Trophoblast cell (in vitro differentiated cells and primary cell): ENCODE measurements at regions not wholly inside any gene's neighbourhood (a gene's known extent, or its start where the extent isn't known, plus 50 kb on each side); places are given as distances from the start of the nearest gene placed in this dataset.
A peak's percentile ranks its signal among the peaks of the same experiment; 100 is the strongest.

Experiments
- DNase-seq, 2 donors: peaks; one replicate each; pipeline ENCODE4 v3.0.0-alpha.2; 2016
- H2AFZ ChIP-seq: 2 replicates; pipeline ENCODE4 v1.6.1; 2013; ENCODE audit warnings: low read length, moderate library complexity, mild to moderate bottlenecking; ENCODE audit not compliant: insufficient read depth, poor library complexity
- H2AK5ac ChIP-seq: 2 replicates; pipeline ENCODE4 v1.6.1; 2013; ENCODE audit warnings: mild to moderate bottlenecking, low read length
- H2BK120ac ChIP-seq: 2 replicates; pipeline ENCODE4 v1.6.1; 2013; ENCODE audit warnings: low read length, mild to moderate bottlenecking, moderate library complexity; ENCODE audit not compliant: insufficient read depth, poor library complexity
- H2BK12ac ChIP-seq: 2 replicates; pipeline ENCODE4 v1.6.1; 2013; ENCODE audit warnings: mild to moderate bottlenecking, low read length, moderate library complexity
- H2BK5ac ChIP-seq: 2 replicates; pipeline ENCODE4 v1.6.1; 2013; ENCODE audit warnings: low read length, low read depth, moderate library complexity, mild to moderate bottlenecking; ENCODE audit not compliant: poor library complexity
- H3K14ac ChIP-seq: 2 replicates; pipeline ENCODE4 v1.6.1; 2013; ENCODE audit warnings: mild to moderate bottlenecking, low read length
- H3K18ac ChIP-seq: 2 replicates; pipeline ENCODE4 v1.6.1; 2013; ENCODE audit warnings: mild to moderate bottlenecking, low read length
- H3K23ac ChIP-seq: 2 replicates; pipeline ENCODE4 v1.6.1; 2013; ENCODE audit warnings: low read length
- H3K27ac ChIP-seq: 2 replicates; pipeline ENCODE4 v1.5.1; 2013; ENCODE audit warnings: low read depth, mild to moderate bottlenecking, inconsistent platforms, low read length, moderate library complexity
- H3K27me3 ChIP-seq: 2 replicates; pipeline ENCODE4 v1.6.1; 2013; ENCODE audit warnings: inconsistent platforms, mild to moderate bottlenecking, low read length, moderate library complexity; ENCODE audit not compliant: insufficient read depth
- H3K36me3 ChIP-seq, 2 experiments: 1 replicate in 1 of 2; 2 replicates in 1 of 2; pipeline ENCODE4 v1.6.1; 2013; ENCODE audit warnings: low read length in 2 of 2, mild to moderate bottlenecking in 2 of 2, moderate library complexity in 1 of 2; ENCODE audit not compliant: insufficient read depth in 2 of 2, control insufficient read depth in 1 of 2
- H3K4ac ChIP-seq: 2 replicates; pipeline ENCODE4 v1.6.1; 2013; ENCODE audit warnings: low read depth, mild to moderate bottlenecking, low read length, moderate library complexity
- H3K4me1 ChIP-seq, 2 experiments: 1 replicate in 1 of 2; 2 replicates in 1 of 2; pipeline ENCODE4 v1.6.1; 2013; ENCODE audit warnings: low read length in 2 of 2, mild to moderate bottlenecking in 2 of 2, moderate library complexity in 1 of 2; ENCODE audit not compliant: insufficient read depth in 2 of 2, control insufficient read depth in 1 of 2
- H3K4me2 ChIP-seq: 2 replicates; pipeline ENCODE4 v1.6.1; 2013; ENCODE audit warnings: inconsistent platforms, mild to moderate bottlenecking, low read length, moderate library complexity
- H3K4me3 ChIP-seq: 2 replicates; pipeline ENCODE4 v1.5.1; 2013; ENCODE audit warnings: mild to moderate bottlenecking, low read depth, low read length, inconsistent platforms
- H3K79me1 ChIP-seq: one replicate; pipeline ENCODE4 v1.6.1; 2013; ENCODE audit warnings: low read length
- H3K79me2 ChIP-seq: 2 replicates; pipeline ENCODE4 v1.6.1; 2013; ENCODE audit warnings: low read length, mild to moderate bottlenecking; ENCODE audit not compliant: control insufficient read depth, insufficient read depth, poor library complexity
- H3K9ac ChIP-seq: 2 replicates; pipeline ENCODE4 v1.6.1; 2013; ENCODE audit warnings: mild to moderate bottlenecking, low read length
- H3K9me3 ChIP-seq: 2 replicates; pipeline ENCODE4 v1.6.1; 2013; ENCODE audit warnings: low read depth, mild to moderate bottlenecking, control low read depth, inconsistent platforms, low read length; ENCODE audit not compliant: insufficient read depth
- H4K12ac ChIP-seq: 2 replicates; pipeline ENCODE4 v1.6.1; 2013; ENCODE audit warnings: low read depth, mild to moderate bottlenecking, low read length, moderate library complexity
- H4K8ac ChIP-seq: 2 replicates; pipeline ENCODE4 v1.6.1; 2013; ENCODE audit warnings: low read depth, mild to moderate bottlenecking, low read length, moderate library complexity
- H4K91ac ChIP-seq: one replicate; pipeline ENCODE4 v1.6.1; 2013; ENCODE audit warnings: low read depth, mild to moderate bottlenecking, low read length, moderate library complexity
- WGBS: extraction: QIAGEN DNeasy Blood & Tissue Kit; methylation state at CpG from one replicate; pipeline ENCODE4 v1.1.7; 2013; ENCODE audit warnings: missing lambda C conversion rate; ENCODE audit not compliant: insufficient read length, insufficient coverage; ENCODE audit errors: extremely low coverage; 5-methylcytosine and 5-hydroxymethylcytosine counted together

GRCh38 chr5:128782446-128782845 lies 182.8 kb upstream of the SLC27A6 start:
- Histone ChIP-seq H3K9ac (no peak overlapping the region), H2BK5ac (no peak overlapping the region), H3K79me1 (no peaks in the 10 kb centered on the region), H4K12ac (no peak overlapping the region), H3K4me2 (no peak overlapping the region), H2AFZ (no peak overlapping the region), H3K79me2 (no peaks in the 10 kb centered on the region), H2BK120ac (no peak overlapping the region), H3K9me3 (no peaks in the 10 kb centered on the region), H3K27me3 (no peaks in the 10 kb centered on the region), H3K4ac (no peak overlapping the region), H3K27ac (no peak overlapping the region), H3K14ac (no peak overlapping the region), H4K91ac (no peak overlapping the region), H3K23ac (no peak overlapping the region), H3K4me3 (no peak overlapping the region), H3K36me3 (no peaks in the 10 kb centered on the region), H4K8ac (no peak overlapping the region), H2AK5ac (no peak overlapping the region), H2BK12ac (no peak overlapping the region), H3K18ac (no peak overlapping the region), H3K4me1 (no peaks in the 10 kb centered on the region)
- no peak for DNase-seq
- WGBS, result no CpG with 5 or more reads among the region's 4 CpGs

GRCh38 chr5:128784726-128785125 lies 180.6 kb upstream of the SLC27A6 start:
- Histone ChIP-seq H3K79me1 (no peaks in the 10 kb centered on the region), H3K79me2 (no peaks in the 10 kb centered on the region), H3K23ac (no peak overlapping the region), H3K4me3 (no peak overlapping the region), H2BK12ac (no peak overlapping the region), H3K27ac (no peak overlapping the region), H2AK5ac (no peak overlapping the region), H3K18ac (no peak overlapping the region), H2BK120ac (no peak overlapping the region), H4K12ac (no peak overlapping the region), H3K9ac (no peak overlapping the region), H3K14ac (no peak overlapping the region), H4K8ac (no peak overlapping the region), H3K27me3 (no peaks in the 10 kb centered on the region), H3K4me2 (no peak overlapping the region), H2AFZ (no peak overlapping the region), H3K4me1 (no peaks in the 10 kb centered on the region), H2BK5ac (no peak overlapping the region), H3K36me3 (no peaks in the 10 kb centered on the region), H3K9me3 (no peaks in the 10 kb centered on the region), H3K4ac (no peak overlapping the region), H4K91ac (no peak overlapping the region)
- no peak for DNase-seq
- WGBS, result no CpG with 5 or more reads among the region's 1 CpG

- H4K91ac ChIP-seq, result no peak overlapping the region
- no peak overlapping the region for H3K27ac ChIP-seq
- no peak overlapping the region for H2BK5ac ChIP-seq
- H3K18ac ChIP-seq, result no peak overlapping the region
- H3K14ac ChIP-seq, result no peak overlapping the region
- H3K9ac ChIP-seq, result no peak overlapping the region
- no peak overlapping the region for H3K4me2 ChIP-seq
- no peak overlapping the region for H4K8ac ChIP-seq
- H3K4me1 ChIP-seq, result no peaks in the 10 kb centered on the region
- H3K4ac ChIP-seq, result no peak overlapping the region
- no peak overlapping the region for H3K4me3 ChIP-seq
- H3K79me1 ChIP-seq, result no peaks in the 10 kb centered on the region
- H3K27me3 ChIP-seq, result no peaks in the 10 kb centered on the region
- H3K9me3 ChIP-seq, result no peaks in the 10 kb centered on the region
- no peak overlapping the region for H4K12ac ChIP-seq
- no peak overlapping the region for H2AK5ac ChIP-seq
- no peak overlapping the region for H2BK12ac ChIP-seq
- DNase-seq, result no peak
- no peak overlapping the region for H2BK120ac ChIP-seq
- no peaks in the 10 kb centered on the region for H3K36me3 ChIP-seq
- WGBS, result no CpG with 5 or more reads among the region's 1 CpG
- no peaks in the 10 kb centered on the region for H3K79me2 ChIP-seq
- no peak overlapping the region for H2AFZ ChIP-seq
- no peak overlapping the region for H3K23ac ChIP-seq
Measured at GRCh38 chr5:128791312-128791711, 174.0 kb upstream of the SLC27A6 start.

- Histone ChIP-seq H3K14ac (no peak overlapping the region), H3K9ac (no peak overlapping the region), H3K9me3 (peaks cover 1% of the 10 kb centered on the region), H3K27me3 (no peaks in the 10 kb centered on the region), H3K23ac (peak overlapping the region; percentile 5), H2BK12ac (no peak overlapping the region), H2AK5ac (no peak overlapping the region), H2BK120ac (no peak overlapping the region), H3K4ac (no peak overlapping the region), H2BK5ac (no peak overlapping the region), H3K36me3 (no peaks in the 10 kb centered on the region), H3K18ac (no peak overlapping the region), H3K4me2 (no peak overlapping the region), H2AFZ (no peak overlapping the region), H3K79me1 (no peaks in the 10 kb centered on the region), H3K4me1 (no peaks in the 10 kb centered on the region), H3K27ac (no peak overlapping the region), H3K4me3 (no peak overlapping the region), H4K8ac (no peak overlapping the region), H4K12ac (no peak overlapping the region), H3K79me2 (no peaks in the 10 kb centered on the region), H4K91ac (no peak overlapping the region)
- no peak for DNase-seq
- WGBS, result no CpG with 5 or more reads among the region's 4 CpGs
Measured at GRCh38 chr5:128796506-128796905, 168.8 kb upstream of the SLC27A6 start.
